ENCODE measurements at regions not wholly inside any gene's neighbourhood (a gene's known extent, or its start where the extent isn't known, plus 50 kb on each side); places are given as distances from the start of the nearest gene placed in this dataset.

GRCh38 chr5:34552686-34553085 lies 103.4 kb upstream of the RAI14 start (continued):
- peak; percentile 40; the same call in 1 of the 2 replicates for TF ChIP-seq MGA (IDR thresholded peaks at IDR 0.05)
- TF ChIP-seq MIER1 (IDR thresholded peaks at IDR 0.05; ENCODE audit: low read depth) = peak; percentile 73
- TF ChIP-seq, protein P1, sequence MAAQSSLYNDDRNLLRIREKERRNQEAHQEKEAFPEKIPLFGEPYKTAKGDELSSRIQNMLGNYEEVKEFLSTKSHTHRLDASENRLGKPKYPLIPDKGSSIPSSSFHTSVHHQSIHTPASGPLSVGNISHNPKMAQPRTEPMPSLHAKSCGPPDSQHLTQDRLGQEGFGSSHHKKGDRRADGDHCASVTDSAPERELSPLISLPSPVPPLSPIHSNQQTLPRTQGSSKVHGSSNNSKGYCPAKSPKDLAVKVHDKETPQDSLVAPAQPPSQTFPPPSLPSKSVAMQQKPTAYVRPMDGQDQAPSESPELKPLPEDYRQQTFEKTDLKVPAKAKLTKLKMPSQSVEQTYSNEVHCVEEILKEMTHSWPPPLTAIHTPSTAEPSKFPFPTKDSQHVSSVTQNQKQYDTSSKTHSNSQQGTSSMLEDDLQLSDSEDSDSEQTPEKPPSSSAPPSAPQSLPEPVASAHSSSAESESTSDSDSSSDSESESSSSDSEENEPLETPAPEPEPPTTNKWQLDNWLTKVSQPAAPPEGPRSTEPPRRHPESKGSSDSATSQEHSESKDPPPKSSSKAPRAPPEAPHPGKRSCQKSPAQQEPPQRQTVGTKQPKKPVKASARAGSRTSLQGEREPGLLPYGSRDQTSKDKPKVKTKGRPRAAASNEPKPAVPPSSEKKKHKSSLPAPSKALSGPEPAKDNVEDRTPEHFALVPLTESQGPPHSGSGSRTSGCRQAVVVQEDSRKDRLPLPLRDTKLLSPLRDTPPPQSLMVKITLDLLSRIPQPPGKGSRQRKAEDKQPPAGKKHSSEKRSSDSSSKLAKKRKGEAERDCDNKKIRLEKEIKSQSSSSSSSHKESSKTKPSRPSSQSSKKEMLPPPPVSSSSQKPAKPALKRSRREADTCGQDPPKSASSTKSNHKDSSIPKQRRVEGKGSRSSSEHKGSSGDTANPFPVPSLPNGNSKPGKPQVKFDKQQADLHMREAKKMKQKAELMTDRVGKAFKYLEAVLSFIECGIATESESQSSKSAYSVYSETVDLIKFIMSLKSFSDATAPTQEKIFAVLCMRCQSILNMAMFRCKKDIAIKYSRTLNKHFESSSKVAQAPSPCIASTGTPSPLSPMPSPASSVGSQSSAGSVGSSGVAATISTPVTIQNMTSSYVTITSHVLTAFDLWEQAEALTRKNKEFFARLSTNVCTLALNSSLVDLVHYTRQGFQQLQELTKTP (IDR thresholded peaks at IDR 0.05; ENCODE audit: low read depth in 1 of 2, partially characterized antibody in 2 of 2) = peak in 1 of 2 experiments; percentile 37
- TF ChIP-seq CTBP1 (IDR thresholded peaks at IDR 0.05; ENCODE audit: borderline replicate concordance) = no peak
- no peak for TF ChIP-seq ZC3H8 (IDR thresholded peaks at IDR 0.05)
- no peak for TF ChIP-seq SMARCB1 (IDR thresholded peaks at IDR 0.05; ENCODE audit: insufficient read length, low read depth)
- peak in 1 of 3 experiments; percentile 74 for TF ChIP-seq YY1 (IDR thresholded peaks at IDR 0.05; ENCODE audit: borderline replicate concordance in 1 of 3, control insufficient read depth in 1 of 3, extremely low read depth in 1 of 3, insufficient read depth in 3 of 3, insufficient read length in 1 of 3, insufficient replicate concordance in 2 of 3, low read depth in 1 of 3, low read length in 2 of 3)
- peak; percentile 90 for TF ChIP-seq EHMT2 (IDR thresholded peaks at IDR 0.05)
- TF ChIP-seq L3MBTL2 (IDR thresholded peaks at IDR 0.05) = peak; percentile 51; the same call in 1 of the 2 replicates

Data from K562 (cell line).